WTC11 (cell line): ENCODE measurements at regions not wholly inside any gene's neighbourhood (a gene's known extent, or its start where the extent isn't known, plus 50 kb on each side); places are given as distances from the start of the nearest gene placed in this dataset.

Source experiments
- CBFB ChIP-seq: sonication (generic); formaldehyde crosslinking; IDR thresholded peaks from 2 replicates; pipeline ENCODE4 v1.8.1; 2022; ENCODE audit warnings: mild to moderate bottlenecking, low read depth, missing genetic modification reagents
- EMX1 ChIP-seq: fragments of 250-450 bp; sonication (Bioruptor Pico); IDR thresholded peaks from 2 replicates; pipeline ENCODE4 v1.8.0; 2021; ENCODE audit warnings: mild to moderate bottlenecking
- MAX ChIP-seq: sonication (generic); formaldehyde crosslinking; IDR thresholded peaks from 2 replicates; pipeline ENCODE4 v1.8.0; 2022; ENCODE audit warnings: mild to moderate bottlenecking, missing genetic modification reagents
- TF ChIP-seq, protein P1 (sequence below): sonication (generic); formaldehyde crosslinking; conservative IDR thresholded peaks from 2 replicates; pipeline ENCODE4 v1.8.1; 2023; ENCODE audit warnings: mild to moderate bottlenecking, low read depth, missing genetic modification reagents, moderate library complexity

- TF ChIP-seq MAX (CRISPR knock-in tag), result no peak
- TF ChIP-seq, protein P1, sequence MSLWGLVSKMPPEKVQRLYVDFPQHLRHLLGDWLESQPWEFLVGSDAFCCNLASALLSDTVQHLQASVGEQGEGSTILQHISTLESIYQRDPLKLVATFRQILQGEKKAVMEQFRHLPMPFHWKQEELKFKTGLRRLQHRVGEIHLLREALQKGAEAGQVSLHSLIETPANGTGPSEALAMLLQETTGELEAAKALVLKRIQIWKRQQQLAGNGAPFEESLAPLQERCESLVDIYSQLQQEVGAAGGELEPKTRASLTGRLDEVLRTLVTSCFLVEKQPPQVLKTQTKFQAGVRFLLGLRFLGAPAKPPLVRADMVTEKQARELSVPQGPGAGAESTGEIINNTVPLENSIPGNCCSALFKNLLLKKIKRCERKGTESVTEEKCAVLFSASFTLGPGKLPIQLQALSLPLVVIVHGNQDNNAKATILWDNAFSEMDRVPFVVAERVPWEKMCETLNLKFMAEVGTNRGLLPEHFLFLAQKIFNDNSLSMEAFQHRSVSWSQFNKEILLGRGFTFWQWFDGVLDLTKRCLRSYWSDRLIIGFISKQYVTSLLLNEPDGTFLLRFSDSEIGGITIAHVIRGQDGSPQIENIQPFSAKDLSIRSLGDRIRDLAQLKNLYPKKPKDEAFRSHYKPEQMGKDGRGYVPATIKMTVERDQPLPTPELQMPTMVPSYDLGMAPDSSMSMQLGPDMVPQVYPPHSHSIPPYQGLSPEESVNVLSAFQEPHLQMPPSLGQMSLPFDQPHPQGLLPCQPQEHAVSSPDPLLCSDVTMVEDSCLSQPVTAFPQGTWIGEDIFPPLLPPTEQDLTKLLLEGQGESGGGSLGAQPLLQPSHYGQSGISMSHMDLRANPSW (CRISPR knock-in tag), result no peak
- no peak for TF ChIP-seq EMX1 (CRISPR knock-in tag)
- TF ChIP-seq CBFB, result no peak
These were observed 105.5 kb downstream of the TNFRSF13B start for GRCh38 chr17:16866436-16866835.
